GM23248 (cell line): ENCODE measurements at regions not wholly inside any gene's neighbourhood (a gene's known extent, or its start where the extent isn't known, plus 50 kb on each side); places are given as distances from the start of the nearest gene placed in this dataset.

ENCODE experiments used
- EZH2 ChIP-seq: fragments of 200-600 bp; sonication (generic); IDR thresholded peaks from 2 replicates; pipeline ENCODE4 v1.6.1; 2018; ENCODE audit warnings: antibody characterized with exemption, mild to moderate bottlenecking; ENCODE audit not compliant: insufficient read depth, poor library complexity, severe bottlenecking
- EZH2phosphoT487 ChIP-seq: fragments of 200-600 bp; sonication (generic); IDR thresholded peaks from 2 replicates; pipeline ENCODE4 v1.6.1; 2018; ENCODE audit warnings: antibody characterized with exemption, moderate library complexity, mild to moderate bottlenecking, low read depth; ENCODE audit not compliant: insufficient read depth

- TF ChIP-seq EZH2 = no peak
- no peak for TF ChIP-seq EZH2phosphoT487
Observed at GRCh38 chr9:126228781-126229444, 97.7 kb upstream of the MVB12B start.
